Stimulated activated CD4-positive, alpha-beta T cell treated with anti-CD3 and anti-CD28 coated beads, Interleukin-1b, Interleukin-23, amount 100 ng/mL, for 1 hour (primary cell): ENCODE measurements at regions not wholly inside any gene's neighbourhood (a gene's known extent, or its start where the extent isn't known, plus 50 kb on each side); places are given as distances from the start of the nearest gene placed in this dataset.

Source experiments
- DNase-seq, 2 donors: peaks; one replicate each; pipeline ENCODE4 v3.0.0-alpha.2; 2020; ENCODE audit warnings: low read depth in 2 of 2

GRCh38 chr2:43129676-43130547 lies 96.5 kb downstream of the ZFP36L2 start:
- DNase-seq: no peak

- no peak for DNase-seq
These were observed 97.8 kb downstream of the ZFP36L2 start for GRCh38 chr2:43128559-43128955.

- DNase-seq: no peak
These were observed 98.4 kb downstream of the ZFP36L2 start for GRCh38 chr2:43127941-43128558.

GRCh38 chr2:43127208-43127940 lies 99.0 kb downstream of the ZFP36L2 start:
- DNase-seq: peak; percentile 85 to 91

- no peak for DNase-seq
These were observed 99.6 kb downstream of the ZFP36L2 start for GRCh38 chr2:43126817-43127207.

- no peak for DNase-seq
These were observed 101.1 kb downstream of the ZFP36L2 start for GRCh38 chr2:43125090-43125998.

GRCh38 chr2:43124687-43125057 lies 101.7 kb downstream of the ZFP36L2 start:
- DNase-seq: no peak

- no peak for DNase-seq
These were observed 102.3 kb downstream of the ZFP36L2 start for GRCh38 chr2:43123981-43124686.

- no peak for DNase-seq
These were observed 102.9 kb downstream of the ZFP36L2 start for GRCh38 chr2:43123486-43123885.

- no peak for DNase-seq
These were observed 103.4 kb downstream of the ZFP36L2 start for GRCh38 chr2:43123028-43123427.

GRCh38 chr2:43121580-43122314 lies 104.7 kb downstream of the ZFP36L2 start:
- DNase-seq: no peak

GRCh38 chr2:43119303-43119702 lies 107.1 kb downstream of the ZFP36L2 start:
- no peak for DNase-seq

GRCh38 chr2:43117521-43118143 lies 108.8 kb downstream of the ZFP36L2 start:
- no peak for DNase-seq

GRCh38 chr2:43116988-43117387 lies 109.4 kb downstream of the ZFP36L2 start:
- no peak for DNase-seq

GRCh38 chr2:43115881-43116280 lies 110.5 kb downstream of the ZFP36L2 start:
- DNase-seq: no peak

- no peak for DNase-seq
These were observed 112.2 kb downstream of the ZFP36L2 start for GRCh38 chr2:43114210-43114609.

GRCh38 chr2:43111788-43112554 lies 114.4 kb downstream of the ZFP36L2 start:
- DNase-seq: no peak

GRCh38 chr2:43110442-43110871 lies 115.9 kb downstream of the ZFP36L2 start:
- no peak for DNase-seq

GRCh38 chr2:43109261-43109743 lies 117.1 kb downstream of the ZFP36L2 start:
- DNase-seq: no peak
